GM19468 (cell line): ENCODE measurements at regions not wholly inside any gene's neighbourhood (a gene's known extent, or its start where the extent isn't known, plus 50 kb on each side); places are given as distances from the start of the nearest gene placed in this dataset.

ENCODE experiments used
- ATAC-seq: cut with Tn5 transposase; IDR thresholded peaks from one replicate; pipeline ENCODE4 v1.9.1; 2021; ENCODE audit warnings: mild to moderate bottlenecking, moderate library complexity, moderate number of reproducible peaks; ENCODE audit not compliant: unreplicated experiment; ENCODE audit errors: extremely low read depth

- ATAC-seq: no peak
These were observed 217.6 kb downstream of the ARRDC4 start for GRCh38 chr15:98177966-98178592.

- no peak for ATAC-seq
These were observed 218.4 kb downstream of the ARRDC4 start for GRCh38 chr15:98178861-98179260.

- ATAC-seq: no peak
These were observed 227.0 kb downstream of the ARRDC4 start for GRCh38 chr15:98187549-98187948.

DNA sequence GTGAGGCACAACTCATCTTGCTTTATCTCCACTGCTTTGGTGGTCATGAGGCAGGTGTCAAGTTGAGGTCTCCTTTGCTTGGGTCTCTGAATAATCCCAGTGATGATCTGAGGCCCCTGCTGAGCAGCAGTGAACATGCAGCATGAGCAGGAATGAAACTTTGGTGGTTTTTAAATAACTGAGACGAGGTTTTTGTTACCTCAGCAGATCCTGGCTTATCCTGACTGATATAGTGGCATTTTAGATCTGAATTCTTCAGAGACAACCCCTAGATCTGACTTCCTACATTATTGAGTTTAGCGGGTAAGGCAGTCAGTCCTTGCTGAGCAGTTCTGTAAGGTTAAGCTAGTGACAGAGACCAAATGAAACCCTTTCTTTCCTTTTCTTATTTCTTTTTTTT, 230.4 kb downstream of the ARRDC4 start:
- no peak for ATAC-seq

- no peak for ATAC-seq
These were observed 235.3 kb downstream of the ARRDC4 start for GRCh38 chr15:98195796-98196195.

DNA sequence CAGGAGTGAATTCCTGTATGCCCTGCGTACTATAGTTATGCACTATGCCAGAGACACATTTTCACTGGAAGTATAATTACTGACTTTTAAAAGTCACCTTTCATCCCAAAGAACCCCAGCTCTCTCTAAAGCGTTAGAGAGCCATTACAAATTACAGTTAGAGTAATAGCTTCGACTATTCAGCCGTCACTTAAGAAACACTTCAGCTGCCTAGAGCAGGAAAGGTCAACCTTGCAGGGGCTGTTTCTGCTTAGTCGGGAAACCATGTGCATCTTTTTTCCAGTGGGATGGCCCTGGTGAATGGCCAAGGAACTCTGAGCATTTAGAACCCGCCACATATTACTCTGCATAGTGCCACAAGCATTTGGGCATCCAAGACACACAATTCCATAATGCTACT, 235.9 kb downstream of the ARRDC4 start:
- ATAC-seq: no peak

DNA sequence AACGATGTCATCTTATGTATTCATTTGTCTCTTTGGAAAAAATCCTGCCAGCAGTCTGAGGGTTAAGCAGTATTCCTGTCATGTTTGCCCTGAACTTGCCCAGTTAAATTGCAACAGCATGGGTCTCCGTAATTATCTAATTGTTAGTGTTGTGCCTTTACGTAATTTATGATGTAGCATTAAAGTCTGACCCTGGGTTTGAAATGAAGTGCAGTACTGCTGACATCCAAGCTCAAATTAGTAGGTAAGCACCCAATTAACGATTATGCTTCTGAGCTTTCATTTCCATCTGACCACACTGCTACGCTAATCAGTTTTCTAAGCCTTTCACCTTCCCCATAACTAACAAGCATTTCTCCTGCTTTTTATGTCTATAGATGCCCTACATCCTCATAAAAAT, 241.8 kb downstream of the ARRDC4 start:
- ATAC-seq: no peak

DNA sequence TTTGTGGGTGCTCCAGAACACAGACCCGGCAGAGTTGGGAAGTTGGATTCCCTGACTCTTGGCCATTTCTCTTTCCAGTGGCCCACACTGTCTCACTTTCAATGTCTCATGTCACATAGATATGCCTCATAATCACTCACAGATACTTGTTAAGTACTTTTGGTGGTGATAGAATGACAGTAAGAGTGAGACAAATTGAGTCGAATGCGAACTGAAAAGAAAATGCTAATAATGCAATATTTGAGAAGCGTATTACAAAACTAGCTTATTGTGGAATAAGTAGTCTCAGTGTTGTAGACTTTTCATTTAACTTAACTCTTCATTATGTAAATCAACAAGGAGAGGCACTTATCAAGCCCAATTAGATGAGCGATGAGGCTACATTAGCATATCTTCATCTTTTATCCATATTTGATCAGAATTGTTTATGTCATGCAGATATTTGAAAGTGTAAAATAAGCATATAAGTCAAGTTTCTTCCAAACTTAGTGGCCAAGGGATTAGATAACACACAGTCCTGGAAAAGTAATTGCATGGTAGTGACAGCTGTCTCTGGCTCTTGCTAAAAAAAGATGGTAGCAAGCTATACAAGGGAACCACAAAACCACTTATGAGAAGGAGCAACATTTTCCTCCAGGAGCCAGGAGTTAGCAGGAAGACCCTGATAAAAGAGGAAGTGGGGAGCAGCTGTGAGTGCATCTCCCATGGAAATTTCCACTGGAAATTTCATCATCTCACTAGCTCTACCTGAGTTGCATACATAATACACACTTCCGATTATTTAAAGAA, 243.6 kb downstream of the ARRDC4 start:
- no peak for ATAC-seq

DNA sequence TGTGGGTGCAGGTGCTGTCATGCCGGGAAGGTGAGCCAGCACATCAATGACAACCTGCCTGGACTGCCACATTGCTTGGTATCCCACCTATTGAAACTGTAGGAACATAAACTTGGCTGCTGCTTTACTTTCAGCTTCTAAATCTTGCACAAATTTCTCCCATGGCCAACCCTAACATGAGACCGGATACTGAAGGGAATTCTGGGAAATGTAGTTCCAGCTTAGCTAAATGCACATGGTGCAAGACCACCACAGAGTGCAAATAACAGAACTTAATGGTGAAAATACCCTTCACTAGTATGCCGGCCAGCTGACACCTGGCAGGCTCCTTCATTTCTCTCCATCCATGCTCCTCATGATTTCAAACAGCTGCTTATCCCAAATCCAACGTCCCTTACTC, 247.4 kb downstream of the ARRDC4 start:
- no peak for ATAC-seq

- no peak for ATAC-seq
These were observed 253.0 kb downstream of the ARRDC4 start for GRCh38 chr15:98213346-98213979.

DNA sequence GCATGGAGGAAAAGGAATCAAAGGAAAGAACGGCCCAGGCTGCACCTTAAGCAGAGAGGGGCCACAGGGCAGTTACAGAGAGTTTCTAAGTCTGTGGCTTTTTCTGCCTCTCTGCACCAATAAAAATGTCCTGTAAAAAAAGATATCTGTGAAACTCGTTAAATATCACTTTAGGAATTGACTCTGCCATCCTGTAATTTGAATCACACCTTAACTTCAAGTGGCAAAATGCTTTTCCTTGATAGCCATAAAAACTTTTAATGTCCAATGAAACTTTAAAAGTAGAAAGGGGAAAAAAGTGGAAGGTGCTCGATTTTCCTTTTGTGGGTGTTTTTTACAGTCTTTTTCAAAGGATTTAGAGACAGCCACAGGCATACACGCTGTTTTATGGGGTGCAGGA, 255.7 kb downstream of the ARRDC4 start:
- no peak for ATAC-seq

- no peak for ATAC-seq
These were observed 256.9 kb downstream of the ARRDC4 start for GRCh38 chr15:98217356-98217755.

DNA sequence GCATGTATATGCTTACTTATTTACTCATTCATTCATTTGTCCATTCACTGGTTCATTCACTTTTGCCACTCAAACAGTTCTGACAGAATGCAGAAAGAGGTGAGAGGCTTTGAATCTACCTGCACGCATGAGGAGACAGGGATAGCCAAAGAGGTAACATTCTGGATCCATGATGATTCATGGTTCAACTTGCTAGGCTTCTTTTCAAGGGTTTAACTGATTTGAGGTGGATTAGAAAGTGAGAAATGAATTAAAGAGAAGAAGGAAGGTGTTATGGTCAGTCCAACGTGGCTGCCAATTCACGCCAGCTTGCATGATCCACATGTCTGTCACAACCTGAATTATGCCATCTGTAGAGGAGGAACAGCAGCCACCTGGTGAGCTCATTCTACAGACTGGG, 260.6 kb downstream of the ARRDC4 start:
- ATAC-seq: no peak

- no peak for ATAC-seq
These were observed 261.1 kb downstream of the ARRDC4 start for GRCh38 chr15:98221577-98221976.

DNA sequence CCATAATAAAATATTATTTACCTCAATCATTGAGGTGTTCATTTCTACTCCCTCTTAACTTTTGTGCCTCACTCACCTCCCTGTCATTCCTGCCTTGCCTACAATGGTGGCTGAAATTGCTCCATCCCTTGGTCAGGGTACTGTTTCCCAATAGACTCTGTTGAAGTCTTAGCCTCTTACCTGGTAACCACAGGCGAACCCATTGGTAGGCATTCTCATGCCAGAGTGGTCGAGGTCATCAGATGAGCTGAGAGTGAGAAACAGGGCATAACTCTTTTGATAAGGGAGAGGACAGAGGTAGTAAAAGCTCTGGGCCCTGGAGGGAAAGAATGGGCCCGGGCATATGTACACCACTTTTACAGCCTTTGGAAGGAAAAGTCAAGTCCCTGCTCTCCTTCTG, 265.6 kb downstream of the ARRDC4 start:
- no peak for ATAC-seq

DNA sequence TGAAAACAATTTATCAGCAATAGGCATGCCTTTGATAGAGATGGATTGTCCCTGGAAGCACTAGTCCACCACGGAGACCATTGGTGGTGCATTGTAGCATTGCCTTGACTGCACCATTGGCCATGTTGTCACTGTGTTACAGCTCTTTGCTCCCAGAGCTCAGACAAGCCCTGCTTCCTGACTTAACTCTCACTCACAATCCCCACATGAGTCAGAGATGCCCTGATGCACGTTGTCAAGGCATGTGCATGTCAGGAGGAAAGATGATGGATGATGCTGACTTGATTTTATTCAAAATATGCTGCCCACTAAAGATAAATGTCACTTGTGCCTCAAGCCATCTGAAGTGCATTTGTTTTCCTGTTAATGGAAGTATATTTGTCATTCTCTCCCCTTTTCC, 266.1 kb downstream of the ARRDC4 start:
- ATAC-seq: no peak

DNA sequence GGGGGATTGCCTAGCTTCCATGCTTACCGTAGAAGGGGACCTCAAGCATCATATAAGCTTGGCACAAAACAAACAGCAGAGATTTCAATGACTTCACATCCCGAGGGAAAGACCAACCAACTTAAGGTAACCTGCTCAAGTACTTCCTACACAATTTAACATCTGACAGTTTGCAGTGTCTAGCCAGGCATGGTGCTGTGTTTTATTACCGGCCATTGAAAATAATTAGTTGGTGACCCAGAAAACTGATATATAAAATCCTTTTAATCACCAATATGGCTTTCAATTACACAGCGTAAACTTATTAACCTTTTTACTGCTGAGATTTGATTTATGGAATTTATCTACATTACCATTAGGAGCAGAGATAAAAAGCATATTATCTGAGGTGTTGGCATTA, 268.3 kb downstream of the ARRDC4 start:
- ATAC-seq: no peak

DNA sequence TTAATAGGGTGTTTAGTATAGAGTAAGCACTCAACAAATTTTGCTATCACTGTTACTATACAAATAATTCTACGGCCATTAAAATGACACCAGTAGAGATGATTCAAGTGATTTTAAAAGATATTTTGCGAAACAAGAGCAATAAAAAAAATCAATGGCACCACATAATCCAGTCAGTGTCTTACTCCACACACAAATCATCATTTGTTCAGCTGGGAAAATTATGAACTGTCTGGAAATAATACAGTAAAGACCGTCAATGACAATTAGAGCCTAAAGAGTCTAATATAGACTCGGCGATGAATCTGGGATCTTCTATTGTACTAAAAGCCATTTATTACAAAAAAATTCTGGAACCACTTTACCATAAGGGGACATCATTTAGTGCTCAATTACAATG, 270.5 kb downstream of the ARRDC4 start:
- no peak for ATAC-seq

GRCh38 chr15:98231696-98232440, 271.4 kb downstream of the ARRDC4 start:
- ATAC-seq: no peak

DNA sequence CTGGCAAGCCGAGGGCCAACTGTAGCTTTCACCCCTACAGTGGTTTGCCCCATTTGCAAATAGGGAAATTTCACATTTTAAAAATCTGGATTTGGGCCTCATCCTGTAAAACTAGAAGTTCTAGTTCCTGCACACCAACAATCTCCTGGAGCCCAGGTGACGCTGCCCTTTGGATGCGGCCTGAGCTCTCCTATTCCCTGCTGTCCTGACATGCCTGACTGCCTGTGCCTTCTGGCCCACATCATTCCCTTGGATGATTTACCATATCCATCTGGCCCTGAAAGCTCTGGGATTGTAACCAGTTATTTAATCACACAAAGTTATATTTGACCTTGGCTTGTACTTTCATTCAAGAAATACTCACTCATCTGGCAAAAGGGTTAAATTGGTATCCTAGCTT, 272.3 kb downstream of the ARRDC4 start:
- ATAC-seq: no peak

DNA sequence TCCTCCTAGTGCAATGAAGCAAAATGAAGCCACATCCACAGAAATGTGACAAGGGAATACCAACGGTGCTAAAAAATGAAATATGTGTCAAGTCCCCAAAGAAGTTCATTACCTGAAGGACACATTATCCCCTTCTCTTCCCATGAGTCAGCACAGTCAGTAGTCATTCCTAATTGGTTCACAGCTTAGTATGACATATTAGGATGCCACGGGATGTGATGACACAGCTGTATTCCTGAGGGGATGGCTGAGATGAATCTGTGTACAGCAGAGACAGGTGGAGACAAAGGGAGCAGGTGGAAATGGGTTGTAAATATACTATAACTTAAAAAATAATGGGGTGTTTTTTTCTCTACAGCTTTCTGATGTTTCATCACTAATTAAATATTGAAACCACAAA, 273.4 kb downstream of the ARRDC4 start:
- ATAC-seq: no peak
